GM21717 (cell line): ENCODE measurements at regions not wholly inside any gene's neighbourhood (a gene's known extent, or its start where the extent isn't known, plus 50 kb on each side); places are given as distances from the start of the nearest gene placed in this dataset.
"Not testable (repeated sequence)": the region's sequence is repeated elsewhere in the genome, so short reads cannot be mapped to it uniquely, and the experiment has no call there.

ENCODE experiments used
- ATAC-seq: cut with Tn5 transposase; IDR thresholded peaks from one replicate; pipeline ENCODE4 v1.9.1; 2021; ENCODE audit warnings: mild to moderate bottlenecking, moderate library complexity; ENCODE audit not compliant: unreplicated experiment

DNA sequence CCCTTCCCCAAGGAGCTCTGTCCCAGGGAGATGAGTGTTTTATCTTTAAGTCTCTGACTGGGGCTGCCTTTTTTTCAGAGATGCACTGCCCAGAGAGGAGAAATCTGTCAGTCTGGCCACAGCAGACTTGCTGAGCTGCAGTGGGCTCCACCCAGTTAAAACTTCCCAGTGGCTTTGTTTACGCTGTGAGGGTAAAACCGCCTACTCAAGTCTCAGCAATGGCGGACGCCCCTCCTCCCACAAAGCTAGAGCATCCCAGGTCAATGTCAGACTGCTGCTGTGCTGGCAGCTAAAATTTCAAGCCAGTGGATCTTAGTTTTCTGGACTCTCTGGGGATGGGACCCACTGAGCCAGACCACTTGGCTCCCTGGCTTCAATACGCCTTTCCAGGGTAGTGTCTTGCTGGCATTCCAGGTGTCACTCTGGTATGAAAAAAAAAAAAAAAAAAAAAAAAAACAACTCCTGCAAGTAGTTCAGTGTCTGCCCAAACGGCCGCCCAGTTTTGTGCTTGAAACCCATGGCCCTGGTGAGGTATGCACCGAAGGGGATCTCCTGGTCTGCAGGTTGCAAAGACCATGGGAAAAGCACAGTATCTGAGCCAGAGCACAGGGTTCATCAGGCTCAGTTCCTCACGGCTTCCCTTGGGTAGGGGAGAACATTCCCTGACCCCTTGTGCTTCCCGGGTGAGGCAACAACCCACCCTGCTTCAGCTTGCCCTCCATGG lies 1616.1 kb upstream of the ADGRL3 start:
- ATAC-seq, result no peak

DNA sequence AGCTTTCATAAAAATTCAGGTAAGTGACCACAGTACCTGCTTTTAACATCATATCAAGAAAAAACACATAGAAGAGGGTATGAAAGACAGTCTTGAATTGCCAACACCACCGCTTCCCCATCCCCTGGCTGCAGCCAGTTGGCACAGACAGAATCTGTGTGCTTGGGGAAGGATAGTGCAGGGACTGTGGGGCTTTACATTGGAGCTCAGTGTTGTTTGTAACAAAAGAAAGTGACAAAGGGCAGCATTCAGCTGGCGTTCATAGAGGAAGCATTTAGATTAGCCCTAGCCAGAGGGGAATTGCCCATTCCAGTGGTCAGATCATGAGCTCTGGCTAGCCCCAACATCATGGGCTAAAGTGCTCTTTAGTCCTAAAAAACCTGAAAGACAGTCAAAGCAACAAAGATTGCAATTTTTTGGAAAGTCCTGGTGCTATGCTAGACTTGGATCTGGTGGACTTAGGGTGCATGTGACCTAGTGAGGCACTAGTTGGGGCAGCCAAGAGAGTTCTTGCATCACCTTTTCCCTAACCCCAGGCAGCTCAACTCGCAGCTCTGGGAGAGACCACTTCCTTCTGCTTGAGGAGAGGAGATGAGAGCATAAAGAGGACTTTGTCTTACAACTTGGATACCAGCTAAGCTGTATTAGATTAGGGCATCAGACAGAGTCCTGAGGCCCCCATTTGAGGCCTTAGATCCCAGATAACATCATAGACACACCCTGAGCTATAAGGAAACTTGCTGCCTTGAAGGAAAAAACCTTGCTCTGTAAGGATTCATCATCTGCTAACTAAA lies 1602.4 kb upstream of the ADGRL3 start:
- ATAC-seq, result no peak

GRCh38 chr4:59598330-59598618 lies 1601.9 kb upstream of the ADGRL3 start:
- ATAC-seq, result no peak

DNA sequence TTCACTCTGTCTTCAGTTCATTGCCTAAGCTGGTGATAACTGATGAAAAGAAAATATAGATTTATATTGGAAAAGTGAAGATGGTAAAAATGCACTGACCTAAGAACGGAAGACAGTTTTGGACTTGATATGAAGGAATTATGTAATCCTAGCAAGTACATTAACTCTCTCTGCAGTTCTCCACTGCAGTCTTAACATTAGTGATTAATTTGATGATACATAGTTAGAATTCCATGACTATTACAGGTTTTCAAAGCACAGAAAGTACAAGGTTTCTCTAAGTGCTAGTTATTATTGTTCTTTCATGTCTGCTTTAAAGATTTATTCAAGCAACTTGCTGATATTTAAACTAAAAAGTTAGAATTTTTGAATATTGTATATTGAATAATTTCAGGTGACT lies 1591.7 kb upstream of the ADGRL3 start:
- no peak for ATAC-seq

DNA sequence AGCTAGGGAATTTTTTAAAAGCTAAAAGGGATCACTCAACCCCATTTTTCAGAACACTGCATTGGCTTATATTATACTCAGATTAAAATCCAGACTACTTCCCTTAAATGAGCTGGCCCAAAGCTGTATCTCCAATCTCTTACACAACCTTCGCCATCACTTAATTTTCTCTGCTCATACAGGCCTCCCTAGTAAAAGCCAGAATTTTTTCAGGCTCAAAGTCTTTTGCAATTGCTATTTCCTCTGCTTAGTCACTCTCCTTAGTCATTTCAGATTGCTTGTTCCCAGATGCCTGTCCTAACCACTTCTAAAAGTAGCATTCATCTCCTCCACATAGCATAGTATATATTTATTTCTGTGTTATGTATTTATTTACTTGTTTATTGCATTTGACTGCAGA lies 1587.9 kb upstream of the ADGRL3 start:
- ATAC-seq, result no peak

DNA sequence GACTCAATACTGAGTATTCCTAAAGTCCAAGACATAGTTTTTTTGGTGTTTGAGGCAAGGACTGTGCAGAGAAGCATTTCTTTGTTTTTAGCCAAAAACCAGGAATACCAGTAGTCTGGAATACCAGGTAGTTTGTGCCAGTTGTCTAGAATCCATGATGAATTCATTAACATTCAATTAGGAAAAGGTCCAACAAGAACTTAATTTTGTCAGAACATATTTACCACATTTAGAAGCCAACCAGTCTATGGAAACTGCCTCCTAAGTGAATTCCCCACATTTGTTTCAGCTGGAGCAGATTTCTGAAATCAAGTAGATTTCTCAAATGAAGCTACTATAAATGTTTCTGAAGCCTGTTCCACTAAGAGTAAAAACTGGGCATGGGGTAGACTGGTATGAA lies 1584.8 kb upstream of the ADGRL3 start:
- no peak for ATAC-seq

DNA sequence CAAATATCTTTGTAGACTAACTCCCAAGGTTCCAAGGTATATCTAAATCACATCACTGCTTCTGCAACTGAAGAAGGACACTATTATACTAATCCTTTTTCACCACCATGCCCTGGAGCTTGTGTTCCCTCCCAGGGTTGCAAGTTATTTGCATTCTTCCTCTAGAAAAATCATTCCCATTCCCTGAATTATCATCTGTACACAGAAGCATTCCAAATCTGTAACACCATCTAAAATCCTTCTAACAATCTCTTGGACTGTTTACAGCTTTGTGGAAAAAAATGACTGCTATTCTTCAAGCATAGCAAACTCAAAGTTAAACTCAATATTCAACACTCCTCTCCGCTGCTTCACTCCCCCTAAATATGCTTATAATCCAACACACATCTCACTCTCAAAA lies 1570.8 kb upstream of the ADGRL3 start:
- ATAC-seq, result no peak

DNA sequence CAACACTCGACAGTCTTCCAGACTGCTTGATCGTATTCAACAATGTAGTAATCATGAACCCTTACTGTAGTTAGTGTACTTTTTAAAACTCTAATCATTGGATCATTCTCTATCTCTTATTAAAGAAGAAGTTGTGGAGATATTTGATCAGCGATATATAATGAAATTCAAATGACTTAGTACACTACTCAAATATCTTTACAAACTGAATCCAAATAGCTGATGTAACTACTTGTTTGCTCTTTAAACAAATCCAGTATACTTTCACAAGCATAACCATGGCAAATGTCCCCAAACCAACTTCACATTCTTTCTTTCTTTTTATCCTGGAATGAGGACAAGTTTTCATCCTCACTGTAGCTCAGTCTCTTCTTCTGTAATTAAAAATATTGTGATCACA lies 1569.9 kb upstream of the ADGRL3 start:
- no peak for ATAC-seq

GRCh38 chr4:59630922-59631321 lies 1569.2 kb upstream of the ADGRL3 start:
- ATAC-seq, result no peak

DNA sequence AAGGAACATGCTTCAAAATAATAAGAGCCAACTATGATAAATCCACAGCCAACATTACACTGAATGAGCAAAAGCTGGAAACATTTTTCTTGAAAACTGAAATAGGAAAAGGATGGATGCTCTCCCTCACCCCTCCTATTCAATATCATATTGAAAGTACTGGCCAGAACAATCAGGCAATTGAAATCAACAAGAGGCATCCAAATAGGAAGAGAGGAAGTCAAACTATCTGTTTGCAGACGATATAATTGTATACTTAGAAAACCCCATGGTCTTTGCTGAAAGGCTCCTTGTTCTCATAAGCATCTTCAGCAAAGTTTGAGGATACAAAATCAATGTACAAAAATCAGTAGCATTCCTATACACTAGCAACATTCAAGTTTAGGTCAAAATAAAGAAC lies 1562.5 kb upstream of the ADGRL3 start:
- ATAC-seq, result no peak

- no peak for ATAC-seq
Observed at GRCh38 chr4:59643682-59644081, 1556.4 kb upstream of the ADGRL3 start.

- no peak for ATAC-seq
Observed at GRCh38 chr4:59644765-59645164, 1555.4 kb upstream of the ADGRL3 start.

DNA sequence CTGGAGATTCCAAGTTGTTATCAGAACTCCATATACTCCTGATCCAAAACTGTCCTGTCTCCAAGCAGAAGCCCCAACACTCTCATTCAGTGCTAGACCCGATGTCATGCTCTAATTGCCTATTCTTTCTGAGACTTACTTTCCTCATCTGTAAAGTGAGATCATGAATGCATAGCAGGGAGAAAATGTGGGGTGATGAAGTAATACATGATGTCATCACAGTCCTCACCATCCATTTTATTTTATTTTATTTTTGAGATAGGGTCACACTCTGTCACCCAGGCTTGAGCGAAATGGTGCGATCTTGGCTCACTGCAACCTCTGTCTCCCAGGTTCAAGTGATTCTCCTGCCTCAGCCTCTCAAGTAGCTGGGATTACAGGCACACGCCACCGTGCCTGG lies 1554.0 kb upstream of the ADGRL3 start:
- ATAC-seq, result no peak

GRCh38 chr4:59647011-59647410 lies 1553.1 kb upstream of the ADGRL3 start:
- ATAC-seq, result no peak

- no peak for ATAC-seq
Observed at GRCh38 chr4:59647500-59647899, 1552.6 kb upstream of the ADGRL3 start.

DNA sequence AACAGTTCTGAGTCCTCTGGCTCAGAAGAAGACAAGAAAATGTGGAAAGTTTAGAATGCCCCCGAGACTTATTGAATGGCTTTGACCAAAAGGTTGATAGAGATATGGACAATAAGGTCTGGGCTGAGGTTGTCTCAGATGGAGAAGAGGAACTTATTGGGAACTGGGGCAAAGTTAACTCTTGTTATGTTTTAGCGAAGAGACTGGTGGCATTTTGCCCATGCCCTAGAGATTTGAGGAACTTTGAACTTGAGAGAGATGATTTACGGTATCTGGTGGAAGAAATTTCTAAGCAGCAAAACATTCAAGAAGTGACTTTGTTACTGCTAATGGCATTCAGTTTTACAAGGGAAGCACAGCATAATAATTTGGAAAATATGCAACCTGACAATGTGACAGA lies 1549.3 kb upstream of the ADGRL3 start:
- no peak for ATAC-seq

GRCh38 chr4:59655996-59656395 lies 1544.1 kb upstream of the ADGRL3 start:
- no peak for ATAC-seq

GRCh38 chr4:59664771-59665170 lies 1535.4 kb upstream of the ADGRL3 start:
- ATAC-seq, result no peak

GRCh38 chr4:59666645-59667044 lies 1533.5 kb upstream of the ADGRL3 start:
- ATAC-seq, result no peak

DNA sequence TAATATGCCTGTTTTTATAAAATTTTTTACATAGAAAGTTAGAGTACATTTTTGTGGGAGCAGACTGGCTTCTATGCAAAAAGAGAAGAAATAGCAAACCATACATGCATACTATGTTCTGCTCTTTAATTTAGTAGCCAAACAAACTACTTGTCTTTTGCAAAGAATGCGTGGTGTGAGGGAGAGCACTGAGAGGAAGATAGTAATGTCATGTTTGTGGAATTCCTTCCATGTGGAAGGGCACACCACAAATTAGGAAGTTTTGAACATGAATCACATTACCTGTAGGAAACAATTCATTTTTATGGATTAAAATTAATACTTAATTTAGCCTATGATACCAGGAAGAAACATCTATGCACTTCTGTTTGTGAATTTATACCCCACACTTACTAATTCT lies 1529.1 kb upstream of the ADGRL3 start:
- ATAC-seq, result no peak

- ATAC-seq, result no peak
Observed at GRCh38 chr4:59676389-59676788, 1523.7 kb upstream of the ADGRL3 start.

- ATAC-seq, result not testable (repeated sequence)
Observed at GRCh38 chr4:59676992-59677391, 1523.1 kb upstream of the ADGRL3 start.

GRCh38 chr4:59685626-59686025 lies 1514.5 kb upstream of the ADGRL3 start:
- no peak for ATAC-seq
